Upper lobe of left lung (tissue), 6 donors: ENCODE measurements at regions not wholly inside any gene's neighbourhood (a gene's known extent, or its start where the extent isn't known, plus 50 kb on each side); places are given as distances from the start of the nearest gene placed in this dataset.

ENCODE experiments used
- ATAC-seq, 2 donors: fragments of 200-7000 bp; cut with Tn5 transposase; one replicate each; pipeline ENCODE4 v1.9.1; 2022; ENCODE audit warnings: mild to moderate bottlenecking in 2 of 2, moderate library complexity in 2 of 2; ENCODE audit not compliant: low FRiP score in 2 of 2
- DNase-seq, 2 donors: peaks; one replicate each; pipeline ENCODE4 v3.0.0-alpha.2; 2019 to 2020
- H3K27ac ChIP-seq, 4 donors: fragments of 200-600 bp; sonication (generic); one replicate each; pipeline ENCODE4 v1.5.1; 2016 to 2019
- H3K27me3 ChIP-seq, 4 donors: fragments of 200-600 bp; sonication (generic); one replicate each; pipeline ENCODE4 v1.5.1; 2017 to 2019
- H3K36me3 ChIP-seq, 4 donors: fragments of 200-600 bp; sonication (generic); one replicate each; pipeline ENCODE4 v1.5.1; 2016 to 2019
- H3K4me1 ChIP-seq, 4 donors: fragments of 200-600 bp; sonication (generic); one replicate each; pipeline ENCODE4 v1.5.1; 2018 to 2019
- H3K4me3 ChIP-seq, 4 donors: fragments of 200-600 bp; sonication (generic); one replicate each; pipeline ENCODE4 v1.5.1; 2017 to 2019; ENCODE audit warnings: mild to moderate bottlenecking in 2 of 4, moderate library complexity in 1 of 4
- H3K9me3 ChIP-seq, 4 donors: fragments of 200-600 bp; sonication (generic); one replicate each; pipeline ENCODE4 v1.5.1; 2018 to 2019
- EP300 ChIP-seq, 4 donors: sonication (generic); formaldehyde crosslinking; IDR thresholded peaks; one replicate each; pipeline ENCODE4 v1.5.1; 2017; ENCODE audit warnings: antibody characterized with exemption in 4 of 4, control low read depth in 2 of 4
- POLR2A ChIP-seq, 4 donors: fragments of 450-650 bp; IDR thresholded peaks; one replicate each; pipeline ENCODE4 v1.5.1; 2016 to 2017; ENCODE audit warnings: antibody characterized with exemption in 4 of 4, mild to moderate bottlenecking in 2 of 4
- POLR2AphosphoS5 ChIP-seq, 2 donors: sonication (generic); formaldehyde crosslinking; IDR thresholded peaks; one replicate each; pipeline ENCODE4 v1.5.1; 2017; ENCODE audit warnings: antibody characterized with exemption in 2 of 2
- WGBS, 2 donors: methylation state at CpG; one replicate each; pipeline ENCODE4 v1.1.5; 2017 to 2018; 5-methylcytosine and 5-hydroxymethylcytosine counted together
- TF ChIP-seq, protein P1 (sequence below), 6 experiments: fragments of 450-650 bp in 4 of 6; fragments of 200-600 bp in 2 of 6; sonication (generic) in 2 of 6; IDR thresholded peaks; one replicate each; pipeline ENCODE4 v1.5.1; 2016 to 2019; ENCODE audit warnings: antibody characterized with exemption in 6 of 6
- donor health status: DM: no; HTN: no; CAD: no; lungs with moderate emphysema.
- donor health status: DM: no; HTN: yes; CAD: no; lungs with severe emphysema.

DNA sequence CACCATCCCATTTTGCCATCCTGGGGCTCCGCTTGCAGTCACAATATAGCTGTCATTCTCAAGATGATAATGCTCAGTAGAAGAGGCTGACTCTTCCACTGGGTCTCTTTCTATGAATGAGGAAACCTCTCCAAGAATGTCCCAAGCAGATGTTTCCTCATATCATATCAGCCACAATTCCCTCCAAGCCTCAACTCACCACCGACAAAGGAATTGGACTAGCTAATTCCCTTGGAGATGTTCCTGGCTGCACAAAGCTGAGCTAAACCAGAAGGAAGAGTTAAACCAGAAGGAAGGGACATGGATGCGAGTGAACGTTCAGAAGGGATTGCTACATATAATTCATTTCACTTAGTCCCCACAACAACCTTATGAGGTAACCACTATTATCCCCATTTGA, 65.0 kb upstream of the NPAS2 start:
- H3K4me3 ChIP-seq = no peak overlapping the region
- 72 to 80% methylated on average over 4 of the region's 4 CpGs for WGBS, 2 donors
- H3K4me1 ChIP-seq = peaks cover 4 to 17% (median 13%) of the 10 kb centered on the region in 4 donors
- no peaks in the 10 kb centered on the region for H3K36me3 ChIP-seq
- H3K27me3 ChIP-seq = no peaks in the 10 kb centered on the region
- TF ChIP-seq POLR2A (IDR thresholded peaks at IDR 0.05) (no peak), POLR2AphosphoS5 (IDR thresholded peaks at IDR 0.05) (no peak), EP300 (IDR thresholded peaks at IDR 0.05) (no peak)
- TF ChIP-seq, protein P1, sequence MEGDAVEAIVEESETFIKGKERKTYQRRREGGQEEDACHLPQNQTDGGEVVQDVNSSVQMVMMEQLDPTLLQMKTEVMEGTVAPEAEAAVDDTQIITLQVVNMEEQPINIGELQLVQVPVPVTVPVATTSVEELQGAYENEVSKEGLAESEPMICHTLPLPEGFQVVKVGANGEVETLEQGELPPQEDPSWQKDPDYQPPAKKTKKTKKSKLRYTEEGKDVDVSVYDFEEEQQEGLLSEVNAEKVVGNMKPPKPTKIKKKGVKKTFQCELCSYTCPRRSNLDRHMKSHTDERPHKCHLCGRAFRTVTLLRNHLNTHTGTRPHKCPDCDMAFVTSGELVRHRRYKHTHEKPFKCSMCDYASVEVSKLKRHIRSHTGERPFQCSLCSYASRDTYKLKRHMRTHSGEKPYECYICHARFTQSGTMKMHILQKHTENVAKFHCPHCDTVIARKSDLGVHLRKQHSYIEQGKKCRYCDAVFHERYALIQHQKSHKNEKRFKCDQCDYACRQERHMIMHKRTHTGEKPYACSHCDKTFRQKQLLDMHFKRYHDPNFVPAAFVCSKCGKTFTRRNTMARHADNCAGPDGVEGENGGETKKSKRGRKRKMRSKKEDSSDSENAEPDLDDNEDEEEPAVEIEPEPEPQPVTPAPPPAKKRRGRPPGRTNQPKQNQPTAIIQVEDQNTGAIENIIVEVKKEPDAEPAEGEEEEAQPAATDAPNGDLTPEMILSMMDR (IDR thresholded peaks at IDR 0.05) = no peak
- H3K27ac ChIP-seq = no peak overlapping the region
- H3K9me3 ChIP-seq = no peaks in the 10 kb centered on the region
- ATAC-seq (peak in 1 of 2 donors; percentile 22), DNase-seq (no peak)

DNA sequence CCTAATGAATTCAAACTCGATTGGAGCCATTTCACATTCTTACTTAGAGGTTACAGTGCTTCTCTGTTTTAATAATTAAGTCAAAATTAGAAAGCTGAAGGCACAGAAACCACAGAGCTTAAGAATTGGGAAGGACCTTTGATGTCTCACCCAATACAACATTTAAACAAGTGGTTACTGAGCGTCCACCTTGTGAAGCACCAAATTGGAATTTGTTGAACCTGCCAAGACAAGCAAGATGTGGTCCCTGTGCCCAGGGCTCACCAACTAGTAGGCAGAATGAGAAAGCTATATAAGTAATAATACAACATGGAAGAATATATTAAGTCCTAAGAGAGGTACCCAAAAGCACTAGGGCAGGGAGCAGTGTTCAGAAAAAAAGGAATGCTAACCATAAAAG, 64.5 kb upstream of the NPAS2 start:
- TF ChIP-seq, protein P1 (IDR thresholded peaks at IDR 0.05) = no peak
- no peak for TF ChIP-seq POLR2AphosphoS5 (IDR thresholded peaks at IDR 0.05)
- no peak for TF ChIP-seq EP300 (IDR thresholded peaks at IDR 0.05)
- no peak for TF ChIP-seq POLR2A (IDR thresholded peaks at IDR 0.05)
- Histone ChIP-seq H3K9me3 (no peaks in the 10 kb centered on the region), H3K27ac (no peak overlapping the region), H3K27me3 (no peaks in the 10 kb centered on the region), H3K36me3 (no peaks in the 10 kb centered on the region), H3K4me1 (peaks cover 4 to 17% (median 13%) of the 10 kb centered on the region in 4 donors), H3K4me3 (no peak overlapping the region)
- WGBS, 2 donors = 60 to 65% methylated on average over 2 of the region's 2 CpGs
- ATAC-seq (no peak), DNase-seq (no peak)

DNA sequence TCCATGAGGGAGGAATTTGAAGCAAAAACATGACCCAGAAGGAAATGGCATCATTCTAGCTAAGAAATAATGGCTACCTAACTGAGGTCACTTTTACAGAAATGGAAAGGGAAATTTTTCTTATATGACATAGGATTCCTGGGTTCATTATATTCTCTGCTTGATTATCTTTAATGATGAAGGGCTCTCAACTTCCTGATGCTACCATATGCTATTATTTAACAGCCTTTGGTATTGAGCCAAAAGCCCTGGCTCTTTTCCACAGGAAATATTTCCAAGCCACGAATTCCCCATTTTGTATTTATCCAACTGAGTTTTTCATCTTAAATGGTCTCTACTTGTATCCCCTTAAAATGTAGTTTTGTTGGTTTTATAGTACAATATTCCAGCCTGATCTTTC, 63.2 kb upstream of the NPAS2 start:
- no peak overlapping the region for H3K4me3 ChIP-seq
- ATAC-seq = no peak
- 36 to 44% methylated on average over 1 of the region's 1 CpG for WGBS, 2 donors

DNA sequence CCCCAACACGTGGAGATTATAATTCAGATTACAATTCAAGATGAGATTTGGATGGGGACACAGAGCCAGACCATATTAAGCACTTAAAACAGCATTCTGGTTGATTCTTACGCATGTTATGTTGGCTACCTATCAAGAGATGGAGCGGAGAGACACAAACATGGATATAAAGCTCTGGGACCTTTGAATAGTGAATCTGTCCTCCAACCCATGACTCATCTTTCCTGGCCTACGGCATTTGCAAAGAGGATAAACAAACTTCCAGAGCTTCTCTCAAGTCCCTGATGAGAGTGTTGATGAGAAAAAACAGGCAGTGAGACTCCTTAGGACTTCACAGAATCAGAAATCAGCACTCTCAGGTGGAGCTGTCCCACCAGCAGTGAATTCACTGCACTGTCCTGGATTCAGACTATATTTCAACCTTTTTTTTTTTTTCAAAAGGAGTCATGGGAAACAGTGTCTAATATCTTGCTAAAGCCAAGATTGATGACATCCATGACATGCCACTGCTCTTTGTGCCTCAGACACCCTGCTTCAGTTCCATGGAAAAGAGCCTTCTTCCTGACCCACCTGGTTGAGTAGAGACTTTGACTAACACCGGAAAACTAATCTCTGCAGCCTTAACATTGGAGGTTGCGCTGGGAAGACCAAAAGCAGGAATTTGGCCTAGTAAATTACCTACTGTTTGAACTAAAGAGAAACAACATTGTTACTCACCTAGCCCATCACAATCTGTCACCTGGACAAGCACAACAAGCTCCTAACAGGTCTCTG, 62.1 kb upstream of the NPAS2 start:
- peak in 1 of 2 donors; percentile 69 for ATAC-seq
- Histone ChIP-seq H3K4me3 (no peak overlapping the region), H3K36me3 (no peaks in the 10 kb centered on the region), H3K27ac (no peak overlapping the region), H3K4me1 (peaks cover 3 to 10% (median 6%) of the 10 kb centered on the region in 4 donors), H3K27me3 (no peaks in the 10 kb centered on the region), H3K9me3 (no peaks in the 10 kb centered on the region)
- WGBS, 2 donors = 80 to 82% methylated on average over 6 of the region's 6 CpGs
- TF ChIP-seq EP300 (IDR thresholded peaks at IDR 0.05) = no peak
- no peak for DNase-seq

More for the DNA sequence above, 63.2 kb upstream of the NPAS2 start:
- Histone ChIP-seq H3K36me3 (no peaks in the 10 kb centered on the region), H3K27me3 (no peaks in the 10 kb centered on the region), H3K4me1 (peaks cover 4 to 17% (median 13%) of the 10 kb centered on the region in 4 donors), H3K27ac (no peak overlapping the region), H3K9me3 (no peaks in the 10 kb centered on the region)
- TF ChIP-seq EP300 (IDR thresholded peaks at IDR 0.05) = no peak
- TF ChIP-seq, protein P1 (IDR thresholded peaks at IDR 0.05) = no peak
- TF ChIP-seq POLR2AphosphoS5 (IDR thresholded peaks at IDR 0.05) = no peak
- TF ChIP-seq POLR2A (IDR thresholded peaks at IDR 0.05) = no peak
- no peak for DNase-seq

DNA sequence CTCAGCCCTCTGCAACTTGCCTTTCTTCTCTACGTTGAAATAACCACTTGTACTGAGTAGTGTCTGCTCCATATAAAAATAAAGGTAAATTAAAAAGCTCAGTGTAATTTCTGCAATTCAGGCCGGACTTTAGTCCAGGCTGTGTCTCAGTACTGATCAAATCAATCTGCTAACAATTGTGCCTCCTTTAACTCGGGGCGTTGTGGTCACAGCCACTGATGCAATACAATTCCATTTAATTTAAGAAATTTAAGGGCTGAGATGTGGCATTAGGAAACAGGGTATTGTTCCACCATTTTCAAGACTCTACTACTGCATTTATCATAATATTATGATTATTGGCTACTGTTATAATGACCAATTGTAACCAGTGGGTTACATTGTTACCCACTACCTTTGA, 60.0 kb upstream of the NPAS2 start:
- no peak overlapping the region for H3K27ac ChIP-seq

More for the DNA sequence above, 60.0 kb upstream of the NPAS2 start:
- DNase-seq = no peak
- H3K4me1 ChIP-seq = no peaks in the 10 kb centered on the region
- no peaks in the 10 kb centered on the region for H3K9me3 ChIP-seq
- H3K4me3 ChIP-seq = no peak overlapping the region
- 90 to 93% methylated on average over 4 of the region's 4 CpGs for WGBS, 2 donors
- no peaks in the 10 kb centered on the region for H3K36me3 ChIP-seq
- no peaks in the 10 kb centered on the region for H3K27me3 ChIP-seq
- TF ChIP-seq EP300 (IDR thresholded peaks at IDR 0.05) = no peak
- no peak for TF ChIP-seq POLR2AphosphoS5 (IDR thresholded peaks at IDR 0.05)
- TF ChIP-seq, protein P1 (IDR thresholded peaks at IDR 0.05) = no peak
- no peak for TF ChIP-seq POLR2A (IDR thresholded peaks at IDR 0.05)
- no peak for ATAC-seq
